K562 (cell line): ENCODE measurements at regions not wholly inside any gene's neighbourhood (a gene's known extent, or its start where the extent isn't known, plus 50 kb on each side); places are given as distances from the start of the nearest gene placed in this dataset.

Source experiments
- ATAC-seq: fragments of 200-7000 bp; cut with Tn5 transposase; 3 replicates; pipeline ENCODE4 v1.9.1; 2020; ENCODE audit warnings: moderate library complexity
- BruUV-seq: library from RNA; stranded (reverse); fragments of 400-500 nt; replicated peaks from 2 replicates; lab custom pipeline; 2021; lab: Mats Ljungman, UMichigan
- CTCF ChIA-PET: fragments of 300-600 bp; formaldehyde crosslinking; extraction: SDS; loops from one replicate; lab custom pipeline; 2021; ENCODE audit warnings: low intra/inter-chr PET ratio; lab: Yijun Ruan, JAX
- POLR2A ChIA-PET: fragments of 300-600, 350-650 bp; sonication (Branson Sonifier 250); formaldehyde crosslinking; extraction: SDS; loops from one replicate; lab custom pipeline; 2021; ENCODE audit warnings: antibody characterized with exemption, inconsistent platforms; lab: Yijun Ruan, JAX
- DNase-seq, 4 experiments: peaks; one replicate each; pipeline versions ENCODE4 v3.0.0 to v3.0.0-alpha.2; 2011 to 2018; ENCODE audit warnings: low spot score in 3 of 4, mixed read lengths in 3 of 4; ENCODE audit errors: extremely low read depth in 1 of 4
- FAIRE-seq: peaks from 2 replicates; lab custom pipeline; 2011; peaks lifted over from hg19 to GRCh38; lab: Jason Lieb, UNC
- H2AFZ ChIP-seq: 2 replicates; pipeline ENCODE4 v1.6.0; 2011; ENCODE audit warnings: low read depth, low read length, control low read depth, inconsistent platforms
- H3K27ac ChIP-seq: fragments of 200-600 bp; 3 replicates; pipeline ENCODE4 v1.8.0; 2011; ENCODE audit warnings: low read depth, mild to moderate bottlenecking, control low read depth, inconsistent platforms, low read length, moderate library complexity, mixed read lengths; ENCODE audit errors: extremely low read depth
- H3K27me3 ChIP-seq, 2 experiments: fragments of 300-600 bp in 1 of 2; 2 replicates in 1 of 2; 3 replicates in 1 of 2; pipeline versions ENCODE4 v1.6.0 to v1.8.0; 2011; ENCODE audit warnings: inconsistent platforms in 2 of 2, low read length in 2 of 2, mild to moderate bottlenecking in 1 of 2, mixed read lengths in 1 of 2, moderate library complexity in 1 of 2; ENCODE audit not compliant: control insufficient read depth in 2 of 2, insufficient read depth in 2 of 2
- H3K36me3 ChIP-seq: fragments of 300-600 bp; 3 replicates; pipeline ENCODE4 v1.8.0; 2011; ENCODE audit warnings: mild to moderate bottlenecking, low read length, inconsistent platforms; ENCODE audit not compliant: control insufficient read depth, insufficient read depth
- H3K4me1 ChIP-seq, 2 experiments: fragments of 200-600 bp in 1 of 2; replicated peaks in 1 of 2; 2 replicates in 1 of 2; 3 replicates in 1 of 2; pipeline versions ENCODE4 v1.5.1 to v1.8.0; 2011; ENCODE audit warnings: inconsistent platforms in 2 of 2, low read length in 2 of 2, mild to moderate bottlenecking in 1 of 2, mixed read lengths in 1 of 2, moderate library complexity in 1 of 2; ENCODE audit not compliant: control insufficient read depth in 2 of 2, insufficient read depth in 2 of 2
- H3K4me2 ChIP-seq: 2 replicates; pipeline ENCODE4 v1.6.1; 2011; ENCODE audit warnings: low read length, control low read depth, inconsistent platforms, mixed read lengths; ENCODE audit not compliant: insufficient read depth
- H3K4me3 ChIP-seq: fragments of 200-600 bp; sonication (generic), shearing (Covaris generic); 2 replicates; pipeline ENCODE4 v1.5.1; 2016; ENCODE audit warnings: control low read depth, inconsistent platforms
- H3K79me2 ChIP-seq: fragments of 200-600 bp; 3 replicates; pipeline ENCODE4 v1.8.0; 2011; ENCODE audit warnings: low read length, inconsistent platforms; ENCODE audit not compliant: control insufficient read depth, insufficient read depth
- H3K9ac ChIP-seq, 2 experiments: 2 replicates each; pipeline versions ENCODE4 v1.6.0 to v1.6.1; 2011; ENCODE audit warnings: low read depth in 2 of 2, low read length in 2 of 2, control low read depth in 1 of 2, inconsistent platforms in 1 of 2, mild to moderate bottlenecking in 1 of 2, mixed read lengths in 1 of 2; ENCODE audit not compliant: insufficient read depth in 1 of 2
- H3K9me1 ChIP-seq: one replicate; pipeline ENCODE4 v1.6.0; 2011; ENCODE audit warnings: inconsistent platforms, mild to moderate bottlenecking, low read length, moderate library complexity; ENCODE audit not compliant: control insufficient read depth, insufficient read depth
- H3K9me3 ChIP-seq: replicated peaks from 2 replicates; pipeline ENCODE4 v1.5.1; 2011; ENCODE audit warnings: low read depth, low read length, inconsistent platforms; ENCODE audit not compliant: control insufficient read depth, insufficient read depth
- H4K20me1 ChIP-seq: replicated peaks from 2 replicates; pipeline ENCODE4 v1.6.1; 2011; ENCODE audit warnings: low read length, inconsistent platforms, mixed read lengths; ENCODE audit not compliant: control insufficient read depth, insufficient read depth
- CEBPZ ChIP-seq: fragments of 150-350 bp; IDR thresholded peaks from 2 replicates; pipeline ENCODE4 v1.6.1; 2014; ENCODE audit warnings: low read depth, mild to moderate bottlenecking, low read length, borderline replicate concordance
- FOXK1 ChIP-seq: sonication (generic); formaldehyde crosslinking; IDR thresholded peaks from 2 replicates; pipeline ENCODE4 v1.8.0; 2022; ENCODE audit warnings: missing genetic modification reagents, mild to moderate bottlenecking, borderline replicate concordance
- KDM5B ChIP-seq: fragments of 200-600 bp; sonication (generic); IDR thresholded peaks from 2 replicates; pipeline ENCODE4 v1.6.1; 2012; ENCODE audit warnings: low read depth, mild to moderate bottlenecking, moderate library complexity, low read length, control low read depth, inconsistent platforms; ENCODE audit not compliant: insufficient replicate concordance
- MCM7 ChIP-seq, 2 experiments: fragments of 450-650 bp; IDR thresholded peaks; 2 replicates each; pipeline ENCODE4 v1.6.1; 2016 to 2018
- TSHZ1 ChIP-seq: fragments of 250-450 bp; sonication (Bioruptor Pico); IDR thresholded peaks from 2 replicates; pipeline ENCODE4 v1.4.0; 2020; ENCODE audit warnings: mild to moderate bottlenecking, moderate library complexity
- ZNF316 ChIP-seq: fragments of 450-650 bp; IDR thresholded peaks from 2 replicates; pipeline ENCODE4 v1.6.1; 2016
- WGBS: fragments of 100-300 bp; shearing (Covaris generic); methylation state at CpG from one replicate; pipeline ENCODE4 v1.1.6; 2016; ENCODE audit warnings: low coverage, mixed read lengths; ENCODE audit not compliant: insufficient coverage; ENCODE audit errors: missing lambda C conversion rate; 5-methylcytosine and 5-hydroxymethylcytosine counted together
- in situ Hi-C: fragments of 300-500 bp; cut with MboI; formaldehyde crosslinking; loops from 4 replicates; pipeline ENCODE4 v1.15.0; 2018; ENCODE audit warnings: inconsistent platforms, mixed read lengths
- intact Hi-C: fragments of 100-400 bp; cut with micrococcal nuclease; formaldehyde crosslinking; loops from 2 replicates; pipeline ENCODE4 v1.14.2; 2022

DNA sequence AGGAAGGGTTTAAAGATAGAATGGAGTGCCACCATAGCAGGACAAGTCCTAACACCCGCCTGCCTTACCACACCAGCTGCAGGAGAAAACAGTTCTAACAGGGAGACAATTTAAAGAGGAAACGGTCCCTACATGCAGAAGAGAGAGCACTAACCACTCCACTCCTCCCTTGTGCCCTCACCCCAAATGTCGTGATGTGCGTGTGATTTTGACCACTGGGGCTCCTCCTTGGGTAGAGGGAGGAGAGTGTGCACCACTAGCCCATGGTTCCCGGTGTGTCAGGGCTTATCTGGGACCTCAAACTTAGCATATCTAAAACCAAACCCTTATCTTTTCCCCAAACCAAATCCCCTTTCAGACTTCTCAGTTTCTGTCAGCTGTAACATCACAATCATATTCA lies 105.5 kb upstream of the CCDC68 start:
- DNase-seq (no peak), FAIRE-seq (no peak), ATAC-seq (no peak)
- no peaks in the 10 kb centered on the region for H3K9me3 ChIP-seq
- no peaks in the 10 kb centered on the region for H3K36me3 ChIP-seq
- ChIA-PET POLR2A (interaction anchor here (1.1 kb wide), 1 partner anchor 10 kb away, joined by 5 read pairs; no protein-coding TSS in a partner anchor), CTCF (no interaction called here)
- intact Hi-C loops (no loop called here), in situ Hi-C loops (no loop called here)
- H4K20me1 ChIP-seq, result no peaks in the 10 kb centered on the region
- 0% methylated on average over 3 of the region's 5 CpGs for WGBS
- TF ChIP-seq TSHZ1 (CRISPR knock-in tag), result no peak
- H3K4me2 ChIP-seq, result no peak overlapping the region
- H3K9me1 ChIP-seq, result no peaks in the 10 kb centered on the region
- no peaks in the 10 kb centered on the region for H3K4me1 ChIP-seq
- H3K27me3 ChIP-seq, result no peaks in the 10 kb centered on the region
- no TSS peak for BruUV-seq
- no peak overlapping the region for H3K9ac ChIP-seq
- H2AFZ ChIP-seq, result no peak overlapping the region
- no peak overlapping the region for H3K27ac ChIP-seq
- no peak overlapping the region for H3K4me3 ChIP-seq
- no peaks in the 10 kb centered on the region for H3K79me2 ChIP-seq

GRCh38 chr18:55064073-55064472 lies 104.8 kb upstream of the CCDC68 start:
- H3K4me3 ChIP-seq, result no peak overlapping the region
- intact Hi-C loops (no loop called here), in situ Hi-C loops (no loop called here)
- no peaks in the 10 kb centered on the region for H3K36me3 ChIP-seq
- H3K9me3 ChIP-seq, result no peaks in the 10 kb centered on the region
- no peaks in the 10 kb centered on the region for H3K27me3 ChIP-seq
- H4K20me1 ChIP-seq, result no peaks in the 10 kb centered on the region
- ATAC-seq, result no peak
- POLR2A ChIA-PET, result interaction anchor here (1.1 kb wide), 1 partner anchor 10 kb away, joined by 5 read pairs; no protein-coding TSS in a partner anchor
- no peak overlapping the region for H3K27ac ChIP-seq
- 3% methylated on average over 4 of the region's 4 CpGs for WGBS
- no peaks in the 10 kb centered on the region for H3K9me1 ChIP-seq
- no peaks in the 10 kb centered on the region for H3K4me1 ChIP-seq
- no peak for DNase-seq
- CTCF ChIA-PET, result no interaction called here
- H3K9ac ChIP-seq, result no peak overlapping the region
- H3K4me2 ChIP-seq, result no peak overlapping the region
- no peak for FAIRE-seq
- no TSS peak for BruUV-seq
- H2AFZ ChIP-seq, result no peak overlapping the region
- no peaks in the 10 kb centered on the region for H3K79me2 ChIP-seq
- TF ChIP-seq FOXK1 (CRISPR knock-in tag), result no peak
- TF ChIP-seq CEBPZ, result no peak
- peak; percentile 36 for TF ChIP-seq ZNF316
- TF ChIP-seq MCM7 (IDR thresholded peaks at IDR 0.05), result no peak
- TF ChIP-seq KDM5B, result no peak
